SH-SY5Y (cell line): ENCODE measurements at regions not wholly inside any gene's neighbourhood (a gene's known extent, or its start where the extent isn't known, plus 50 kb on each side); places are given as distances from the start of the nearest gene placed in this dataset.

Source experiments
- GATA2 ChIP-seq: IDR thresholded peaks from 2 replicates; pipeline ENCODE4 v1.6.1; 2011; ENCODE audit warnings: mild to moderate bottlenecking, low read depth, low read length
- GATA3 ChIP-seq: IDR thresholded peaks from 2 replicates; pipeline ENCODE4 v1.6.1; 2011; ENCODE audit warnings: low read depth, mild to moderate bottlenecking, low read length, moderate library complexity

DNA sequence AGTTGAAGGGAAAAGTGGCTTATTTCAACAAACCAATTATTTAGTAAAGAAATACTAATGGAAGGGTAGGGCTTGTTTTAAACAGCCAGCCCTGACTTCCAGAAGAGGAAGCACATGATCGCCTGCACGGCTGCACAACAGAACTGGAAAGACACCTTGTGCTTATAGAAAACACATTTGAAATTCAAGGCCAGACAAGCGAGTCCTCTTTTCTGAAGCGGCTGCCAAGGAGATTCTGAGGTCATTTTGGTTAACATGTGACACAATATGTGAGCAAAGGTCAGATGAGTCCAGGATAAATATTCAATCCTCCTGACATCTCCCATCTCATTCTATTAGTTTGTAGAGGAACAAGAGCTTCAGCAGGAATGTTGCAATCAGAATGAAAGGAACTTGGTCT is 461.4 kb upstream of the ST8SIA4 start:
- TF ChIP-seq GATA2 (no peak), GATA3 (no peak)
